HG02938 (cell line): ENCODE measurements at regions not wholly inside any gene's neighbourhood (a gene's known extent, or its start where the extent isn't known, plus 50 kb on each side); places are given as distances from the start of the nearest gene placed in this dataset.
"Not testable (repeated sequence)": the region's sequence is repeated elsewhere in the genome, so short reads cannot be mapped to it uniquely, and the experiment has no call there.

Source experiments
- ATAC-seq: cut with Tn5 transposase; IDR thresholded peaks from one replicate; pipeline ENCODE4 v1.9.1; 2021; ENCODE audit warnings: mild to moderate bottlenecking, moderate library complexity; ENCODE audit not compliant: unreplicated experiment

DNA sequence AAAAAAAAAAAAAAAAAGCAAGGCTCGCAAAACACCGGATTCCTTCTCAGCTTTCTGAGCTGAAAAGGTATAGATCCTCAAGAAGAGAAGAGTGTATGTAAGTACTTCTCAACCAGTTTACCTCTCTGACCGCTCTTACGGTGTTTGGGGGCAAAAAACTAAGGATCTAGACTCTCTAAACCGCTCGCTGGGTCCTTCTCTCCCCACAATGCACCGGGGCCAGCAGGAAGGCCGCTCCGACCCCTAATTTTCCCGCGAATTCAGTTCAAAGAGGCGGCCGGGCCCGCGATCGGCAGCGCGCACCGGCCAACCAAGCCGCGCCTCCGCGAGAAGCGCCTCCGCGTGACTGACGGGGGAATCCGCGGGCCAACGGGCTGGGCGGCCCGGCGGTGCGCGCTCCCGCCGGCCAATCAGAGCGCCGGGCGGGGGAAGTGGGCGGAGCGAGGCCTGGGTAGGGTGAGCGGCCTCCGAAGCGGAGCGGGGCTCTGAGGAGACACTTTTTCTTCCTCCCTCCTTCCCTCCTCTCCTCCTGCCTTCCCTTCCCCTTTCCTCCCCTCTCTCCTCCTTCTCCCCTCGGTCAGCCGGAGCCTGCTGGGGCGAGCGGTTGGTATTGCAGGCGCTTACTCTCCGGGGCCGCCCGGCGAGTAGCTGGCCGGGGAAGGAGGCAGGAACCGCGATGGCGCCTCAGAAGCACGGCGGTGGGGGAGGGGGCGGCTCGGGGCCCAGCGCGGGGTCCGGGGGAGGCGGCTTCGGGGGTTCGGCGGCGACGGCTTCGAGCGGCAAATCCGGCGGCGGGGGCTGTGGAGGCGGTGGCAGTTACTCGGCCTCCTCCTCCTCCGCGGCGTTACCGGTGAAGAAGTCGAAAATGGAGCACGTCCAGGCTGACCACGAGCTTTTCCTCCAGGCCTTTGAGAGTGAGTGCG lies 93.0 kb downstream of the CRLF3 start:
- ATAC-seq, result peak; percentile 78

DNA sequence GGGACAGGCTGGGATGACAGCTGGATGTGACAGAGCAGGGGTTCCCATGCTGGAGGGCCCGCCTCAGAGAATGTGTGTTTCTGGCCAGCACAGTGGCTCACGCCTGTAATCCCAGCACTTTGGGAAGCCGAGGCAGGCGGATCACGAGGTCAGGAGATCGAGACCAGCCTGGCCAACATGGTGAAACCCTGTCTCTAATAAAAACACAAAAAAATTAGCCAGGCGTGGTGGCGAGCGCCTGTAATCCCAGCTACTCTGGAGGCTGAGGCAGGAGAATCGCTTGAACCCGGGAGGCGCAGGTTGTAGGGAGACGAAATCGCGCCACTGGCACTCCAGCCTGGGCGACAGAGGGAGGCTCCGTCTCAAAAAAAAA lies 93.7 kb downstream of the CRLF3 start:
- not testable (repeated sequence) for ATAC-seq

DNA sequence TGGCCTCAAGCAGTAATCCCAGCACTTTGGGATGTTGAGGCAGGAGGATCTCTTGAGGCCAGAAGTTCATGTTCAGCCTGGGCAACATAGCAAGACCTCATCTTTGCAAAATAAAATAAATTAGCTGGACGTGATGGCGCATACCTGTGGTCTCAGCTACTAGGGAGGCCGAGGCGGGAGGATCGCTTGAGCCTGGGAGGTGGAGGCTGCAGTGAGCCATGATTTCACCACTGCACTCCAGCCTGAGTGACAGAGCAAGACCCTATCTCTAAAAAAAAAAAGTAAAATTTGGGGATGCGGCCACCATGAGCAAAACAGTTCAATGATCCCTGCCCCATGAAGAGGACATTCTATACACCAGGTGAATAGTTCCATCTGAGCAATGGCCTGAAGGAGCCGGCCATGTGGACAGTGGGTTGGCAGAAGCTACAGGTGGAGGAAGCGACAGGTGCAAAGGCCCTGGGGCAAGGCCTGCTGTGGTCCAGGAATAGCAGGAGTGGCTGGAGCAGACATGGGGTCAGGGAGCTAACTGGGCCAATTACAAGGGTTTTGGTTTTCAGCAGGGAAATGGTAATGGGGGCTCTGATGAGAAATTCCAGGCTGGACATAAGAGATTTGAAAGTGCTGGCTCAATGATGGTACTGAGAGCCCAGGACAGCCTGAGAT lies 94.2 kb downstream of the CRLF3 start:
- ATAC-seq, result not testable (repeated sequence)

DNA sequence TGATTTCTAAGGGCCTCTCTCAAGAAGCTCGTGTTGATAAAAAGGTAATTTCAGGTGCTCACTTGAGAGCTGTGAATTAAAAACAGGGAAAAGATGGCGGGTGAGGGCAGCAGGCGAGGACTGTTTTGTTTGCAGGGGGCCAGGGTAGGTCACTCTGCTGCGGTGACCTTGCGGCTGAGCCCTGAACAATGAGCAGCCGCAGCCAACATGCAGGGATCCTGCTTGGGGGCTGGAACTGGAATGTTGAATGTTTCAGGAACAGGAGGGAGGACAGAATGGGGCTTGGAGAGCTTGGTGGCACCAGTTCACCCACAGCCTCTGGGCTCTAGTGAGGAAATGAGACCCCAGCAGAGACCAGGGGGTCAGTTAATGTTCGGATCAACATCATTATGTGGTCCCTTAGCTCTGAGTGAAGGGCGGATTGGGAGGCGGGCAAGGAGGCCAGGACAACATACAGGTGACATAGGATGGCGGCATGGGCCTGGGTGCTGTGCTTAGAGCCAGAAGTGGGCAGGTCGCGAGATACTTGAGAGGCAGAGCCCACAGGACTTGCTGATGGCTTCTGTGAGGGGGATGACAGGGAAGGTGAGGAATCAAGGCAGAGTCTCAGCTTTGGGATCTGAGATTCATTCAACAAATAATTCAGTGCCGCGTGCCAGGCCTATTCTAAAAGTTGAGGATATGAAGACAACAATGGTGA lies 94.9 kb downstream of the CRLF3 start:
- not testable (repeated sequence) for ATAC-seq

DNA sequence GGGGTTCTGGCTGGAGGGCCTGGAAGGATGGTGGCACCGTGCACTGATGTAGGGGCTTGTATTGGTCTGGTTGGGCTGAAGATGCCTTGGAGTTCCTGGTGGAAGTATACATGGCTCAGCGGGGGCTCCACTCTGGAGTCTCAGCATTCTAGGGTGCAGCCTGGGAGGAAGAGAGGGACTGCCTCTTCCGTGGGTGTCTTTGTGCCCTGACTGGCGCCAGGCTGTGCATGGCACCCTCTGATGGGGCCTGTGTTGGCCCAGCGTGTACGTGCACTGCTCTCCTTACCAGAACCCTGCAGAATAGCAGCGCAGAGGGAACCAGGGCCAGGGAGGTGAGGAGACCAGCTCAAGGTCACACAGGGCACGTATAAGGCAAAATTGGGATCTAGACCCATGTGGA lies 97.0 kb downstream of the CRLF3 start:
- not testable (repeated sequence) for ATAC-seq

DNA sequence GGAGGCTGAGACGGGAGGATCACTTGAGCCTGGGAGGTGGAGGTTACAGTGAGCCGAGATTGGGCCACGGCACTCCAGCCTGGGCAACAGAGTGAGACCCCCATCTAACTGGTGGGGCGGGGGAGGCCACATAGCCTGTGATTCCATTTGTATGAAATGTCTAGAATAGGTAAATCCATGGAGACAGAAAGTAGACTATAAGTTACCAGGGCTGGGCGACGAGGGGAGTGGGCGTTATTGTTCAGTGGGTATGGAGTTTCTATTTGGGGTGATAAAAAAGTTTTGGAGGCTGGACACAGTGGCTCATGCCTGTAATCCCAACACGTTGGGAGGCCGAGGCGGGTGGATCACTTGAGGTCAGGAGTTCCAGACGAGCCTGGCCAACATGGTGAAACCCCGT lies 97.8 kb downstream of the CRLF3 start:
- not testable (repeated sequence) for ATAC-seq

DNA sequence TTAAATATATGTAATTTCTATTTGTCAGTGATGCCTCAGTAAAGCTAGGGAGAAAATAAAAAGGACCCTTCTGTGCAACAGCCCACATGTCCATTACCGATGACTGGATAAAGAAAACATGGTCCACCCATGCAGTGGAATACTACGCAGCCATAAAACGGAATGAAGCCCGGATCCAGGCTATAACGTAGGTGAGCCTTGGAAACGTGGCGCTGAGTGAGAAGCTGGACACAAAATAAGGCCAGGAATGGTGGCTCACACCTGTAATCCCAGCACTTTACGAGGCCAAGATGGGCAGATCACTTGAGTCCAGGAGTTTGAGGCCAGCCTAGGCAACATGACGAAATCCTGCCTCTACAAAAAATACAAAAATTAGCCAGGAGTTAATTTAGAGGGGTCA lies 98.2 kb downstream of the CRLF3 start:
- not testable (repeated sequence) for ATAC-seq

DNA sequence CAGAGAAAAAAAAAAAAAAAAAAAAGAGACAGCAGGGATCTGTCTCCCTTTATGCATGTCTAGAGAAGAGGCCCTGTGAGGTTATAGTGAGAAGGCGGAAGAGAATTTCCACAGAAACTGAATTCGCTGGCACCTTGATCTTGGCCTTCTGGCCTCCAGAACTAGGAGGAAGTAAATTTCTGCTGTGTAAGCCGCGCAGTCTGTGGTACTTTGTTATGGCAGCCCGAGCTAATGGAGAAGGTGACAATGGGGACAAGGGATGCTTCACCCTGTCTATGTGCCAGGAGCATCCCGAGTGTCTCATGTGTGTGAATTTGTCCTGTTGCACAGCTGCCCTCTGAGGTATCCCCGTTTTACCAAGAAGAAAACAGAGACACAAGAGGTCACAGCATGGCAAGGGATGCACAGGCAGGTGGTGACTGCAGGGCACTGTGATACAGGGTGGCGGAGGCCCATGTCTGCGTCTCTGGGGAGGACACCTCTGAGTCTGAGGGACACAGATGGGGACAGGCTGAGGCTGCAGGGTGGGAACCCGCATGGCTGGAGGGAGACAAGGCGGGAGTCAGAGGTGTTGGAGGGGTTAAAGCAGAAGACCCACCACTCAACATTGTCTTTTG lies 100.3 kb downstream of the CRLF3 start:
- not testable (repeated sequence) for ATAC-seq

DNA sequence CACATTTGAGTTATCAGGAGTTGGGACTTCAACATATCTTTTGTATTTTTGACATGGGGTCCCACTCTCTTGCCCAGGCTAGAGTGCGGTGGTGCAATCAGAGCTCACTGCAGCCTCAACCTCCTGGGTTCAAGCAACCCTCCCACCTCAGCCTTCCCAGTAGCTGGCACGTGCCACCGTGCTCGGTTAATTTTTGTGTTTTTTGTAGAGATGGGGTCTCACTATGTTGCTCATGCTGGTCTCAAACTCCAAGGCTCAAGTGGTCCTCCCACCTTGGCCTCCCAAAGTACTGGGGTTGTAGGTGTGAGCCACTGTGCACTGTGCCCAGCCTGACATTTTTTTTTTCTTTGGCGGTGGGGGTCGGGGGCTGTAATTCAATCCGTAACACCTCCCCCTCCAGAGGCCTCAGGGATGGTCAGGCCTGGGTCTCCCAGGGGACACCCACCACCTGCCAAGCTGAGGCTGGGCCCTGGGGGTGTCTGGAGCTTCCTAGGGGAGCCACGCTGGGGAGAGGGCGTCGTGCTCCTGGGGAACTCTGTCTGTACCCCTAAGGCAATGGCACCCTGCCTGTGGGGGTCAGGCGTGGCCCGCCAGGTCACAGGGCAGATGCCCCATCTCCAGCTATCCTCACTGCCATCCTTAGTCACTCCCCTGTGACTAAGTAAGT lies 102.2 kb downstream of the CRLF3 start:
- ATAC-seq, result not testable (repeated sequence)

DNA sequence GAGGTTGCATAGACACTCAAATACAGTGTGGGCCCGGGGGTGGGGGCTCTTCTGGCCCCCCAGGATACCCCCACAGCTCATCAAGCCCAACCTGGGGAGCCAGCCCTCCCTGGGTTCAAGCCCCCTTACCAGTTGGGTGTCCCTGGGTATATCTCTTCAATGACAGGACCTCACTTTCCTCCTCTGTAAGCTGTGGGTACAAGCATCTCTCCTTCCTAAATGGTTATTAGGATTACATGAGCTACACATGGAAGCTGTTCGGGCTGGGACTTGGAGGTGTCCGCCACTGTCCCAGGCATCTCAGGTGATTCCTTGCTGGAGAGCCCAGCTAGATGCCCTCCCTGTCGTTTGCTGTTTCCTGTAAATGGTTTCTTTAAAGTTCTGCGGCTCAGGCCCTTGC lies 103.5 kb downstream of the CRLF3 start:
- not testable (repeated sequence) for ATAC-seq

DNA sequence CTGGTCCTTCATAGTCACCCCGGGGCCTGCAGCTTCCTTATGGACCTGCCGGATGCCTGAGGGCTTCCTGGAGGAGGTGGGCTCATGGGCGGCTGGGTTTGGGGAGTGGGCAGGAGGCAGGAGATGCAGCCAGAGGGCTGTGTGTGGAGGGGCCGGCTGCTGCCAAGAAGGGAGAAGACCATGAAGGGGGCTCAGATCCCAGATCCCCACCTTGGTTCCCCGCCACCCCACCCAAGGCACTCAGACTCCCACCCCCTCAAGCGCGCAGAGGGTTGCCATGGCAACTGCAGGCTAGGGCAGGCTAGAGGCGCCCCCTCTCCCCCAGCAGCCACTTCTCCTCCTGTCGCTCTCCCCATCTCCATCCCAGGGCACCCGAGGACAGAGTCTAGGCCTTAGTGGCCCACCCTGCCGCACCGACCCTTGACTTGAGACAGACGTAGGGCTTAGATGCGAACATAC lies 104.5 kb downstream of the CRLF3 start:
- ATAC-seq, result no peak

DNA sequence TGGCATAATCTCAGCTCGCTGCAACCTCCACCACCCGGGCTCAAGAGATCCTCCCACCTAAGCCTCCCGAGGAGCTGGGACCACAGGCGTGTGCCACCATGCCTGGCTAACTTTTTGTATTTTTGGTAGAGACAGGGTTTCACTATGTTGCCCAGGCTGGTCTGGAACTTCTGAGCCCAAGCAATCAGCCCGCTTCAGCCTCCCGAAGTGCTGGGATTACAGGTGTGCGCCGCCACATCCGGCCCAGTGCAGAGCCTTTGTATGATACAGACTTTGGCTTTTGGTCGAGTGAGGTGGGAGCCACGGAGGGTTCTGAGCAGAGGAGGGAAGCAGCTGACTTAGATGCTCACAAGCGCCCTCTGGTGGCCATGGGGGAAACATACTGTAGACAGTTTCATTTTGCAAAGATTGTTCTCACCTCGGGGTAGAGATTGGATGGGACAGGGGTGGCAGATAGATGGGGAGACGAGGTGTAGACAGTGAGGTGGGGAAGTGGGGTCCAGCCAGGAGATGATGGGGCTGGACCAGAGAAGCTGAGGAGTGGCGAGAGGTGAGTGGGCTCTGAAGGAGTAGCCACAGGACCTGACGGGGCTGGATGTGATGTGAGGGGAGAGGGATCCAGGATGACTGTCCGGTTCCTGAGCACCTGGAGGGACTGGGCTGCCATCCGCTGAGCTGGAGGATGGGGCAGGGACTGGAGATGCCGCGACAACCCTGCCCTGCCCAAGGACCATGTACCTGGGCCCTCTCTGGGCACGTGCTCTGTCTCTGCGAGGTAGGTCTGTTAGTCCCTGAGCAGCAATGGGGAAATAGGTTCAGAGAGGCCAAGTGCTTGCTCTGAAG lies 105.1 kb downstream of the CRLF3 start:
- ATAC-seq, result not testable (repeated sequence)

DNA sequence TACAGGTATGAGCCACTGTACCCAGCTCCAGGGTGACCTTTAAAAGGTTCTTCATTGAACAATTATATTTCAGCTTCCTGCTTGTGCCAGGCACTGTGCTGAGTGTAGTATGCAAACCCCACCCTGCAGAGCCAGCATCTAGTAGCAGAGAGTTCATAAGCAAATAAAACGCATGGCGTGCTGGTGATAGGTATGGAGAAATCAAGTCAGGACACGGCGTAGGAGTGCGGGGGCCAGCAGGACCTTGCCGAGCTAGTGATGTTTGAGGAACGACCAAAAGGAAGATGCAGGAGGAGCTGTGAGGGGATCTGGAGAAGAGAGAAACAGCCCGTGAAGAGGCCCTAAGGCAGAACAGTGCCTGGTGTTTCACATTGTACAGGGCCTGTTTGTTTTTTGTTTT lies 105.8 kb downstream of the CRLF3 start:
- ATAC-seq, result not testable (repeated sequence)

DNA sequence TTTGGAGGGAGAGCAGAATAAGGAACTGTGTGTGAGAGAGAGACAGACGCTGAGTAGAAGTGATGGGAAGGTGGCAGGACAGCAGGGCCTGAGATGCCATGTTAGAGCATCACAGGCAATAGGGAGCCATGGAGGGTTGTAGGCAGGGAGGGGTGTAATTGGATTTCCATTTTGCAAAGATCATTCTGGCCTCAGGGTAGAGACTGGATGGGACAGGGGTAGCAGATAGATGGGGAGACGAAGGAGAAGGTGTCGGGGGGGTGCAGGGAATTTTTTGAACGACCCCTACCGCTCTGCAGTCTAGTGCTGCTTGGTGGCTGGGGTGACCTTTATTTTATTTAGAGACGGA lies 106.4 kb downstream of the CRLF3 start:
- not testable (repeated sequence) for ATAC-seq

DNA sequence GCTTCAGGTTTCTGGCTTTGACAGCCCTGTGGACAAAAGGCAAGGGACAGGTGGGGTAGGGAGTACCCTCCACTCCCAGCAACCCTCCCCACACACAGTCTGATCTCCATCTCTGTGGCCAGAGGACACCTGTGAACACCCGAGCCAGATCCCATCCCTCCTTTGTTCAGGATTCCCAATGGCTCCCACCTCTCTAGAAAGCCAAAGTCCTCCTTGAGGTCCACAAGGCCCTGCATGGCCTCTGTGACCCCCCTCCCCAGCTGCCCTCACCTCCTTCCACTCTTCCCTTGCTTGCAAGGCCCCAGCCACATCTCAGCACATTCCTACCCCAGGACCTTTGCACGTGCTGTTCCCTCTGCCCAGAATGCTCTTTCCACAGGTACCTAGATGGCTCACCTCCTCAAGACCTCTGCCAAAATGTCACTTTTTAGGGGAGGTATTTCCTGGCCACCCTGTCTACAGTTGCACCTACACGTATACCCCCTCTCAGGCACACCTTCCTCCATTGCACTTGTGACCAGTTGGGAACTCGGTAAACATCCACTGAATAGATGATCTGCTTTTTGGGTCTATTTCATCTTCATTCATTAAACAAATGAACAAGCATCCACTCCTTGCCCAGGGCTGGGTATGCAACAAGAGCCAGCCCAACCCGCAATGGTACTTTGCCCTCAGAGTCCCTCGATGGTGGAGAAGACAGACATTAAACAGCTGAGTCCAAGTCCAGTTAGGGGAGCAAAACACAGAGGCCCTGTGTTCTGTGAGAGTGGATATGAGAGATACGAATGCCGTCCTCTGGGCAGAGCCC lies 107.0 kb downstream of the CRLF3 start:
- no peak for ATAC-seq

DNA sequence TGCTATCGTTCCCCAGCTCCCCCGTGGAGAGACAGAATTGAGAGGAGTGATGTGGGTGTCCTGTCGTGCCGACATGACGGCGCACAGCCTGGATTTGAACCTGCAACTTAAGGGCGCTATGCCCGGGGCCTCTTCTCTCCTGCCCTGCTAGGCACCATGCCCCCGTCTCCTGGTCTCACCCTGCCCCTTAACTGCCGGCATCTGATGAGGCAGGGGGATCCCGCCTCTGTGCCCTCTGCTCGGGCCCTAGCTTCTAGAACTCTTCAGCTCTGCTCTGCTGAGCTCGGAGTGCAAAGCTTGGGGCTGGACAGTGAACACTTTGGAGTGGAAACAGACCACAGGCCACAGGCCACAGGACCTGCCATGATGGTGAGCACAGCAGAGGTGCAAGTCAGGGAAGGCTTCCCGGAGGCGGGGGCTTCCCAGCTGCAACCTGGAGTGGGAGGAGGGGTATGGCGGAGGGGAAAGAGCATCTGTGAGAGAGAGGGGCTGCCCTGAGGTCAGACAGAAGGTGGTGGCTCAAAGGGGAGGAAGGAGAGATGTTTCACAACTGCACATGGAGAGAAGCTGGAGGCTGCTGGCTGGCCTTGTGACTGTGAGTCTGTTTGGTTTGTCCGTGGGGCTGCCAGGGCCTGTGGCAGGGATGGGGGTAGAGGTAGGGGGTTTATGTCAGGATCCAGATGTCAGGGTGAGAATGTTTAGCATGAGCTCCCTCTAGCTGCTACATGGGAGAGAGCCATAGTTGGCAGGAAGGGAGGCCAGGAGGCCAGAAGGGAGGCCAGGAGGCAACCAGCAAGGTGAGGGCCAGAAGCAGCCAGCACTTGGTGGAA lies 107.8 kb downstream of the CRLF3 start:
- no peak for ATAC-seq

DNA sequence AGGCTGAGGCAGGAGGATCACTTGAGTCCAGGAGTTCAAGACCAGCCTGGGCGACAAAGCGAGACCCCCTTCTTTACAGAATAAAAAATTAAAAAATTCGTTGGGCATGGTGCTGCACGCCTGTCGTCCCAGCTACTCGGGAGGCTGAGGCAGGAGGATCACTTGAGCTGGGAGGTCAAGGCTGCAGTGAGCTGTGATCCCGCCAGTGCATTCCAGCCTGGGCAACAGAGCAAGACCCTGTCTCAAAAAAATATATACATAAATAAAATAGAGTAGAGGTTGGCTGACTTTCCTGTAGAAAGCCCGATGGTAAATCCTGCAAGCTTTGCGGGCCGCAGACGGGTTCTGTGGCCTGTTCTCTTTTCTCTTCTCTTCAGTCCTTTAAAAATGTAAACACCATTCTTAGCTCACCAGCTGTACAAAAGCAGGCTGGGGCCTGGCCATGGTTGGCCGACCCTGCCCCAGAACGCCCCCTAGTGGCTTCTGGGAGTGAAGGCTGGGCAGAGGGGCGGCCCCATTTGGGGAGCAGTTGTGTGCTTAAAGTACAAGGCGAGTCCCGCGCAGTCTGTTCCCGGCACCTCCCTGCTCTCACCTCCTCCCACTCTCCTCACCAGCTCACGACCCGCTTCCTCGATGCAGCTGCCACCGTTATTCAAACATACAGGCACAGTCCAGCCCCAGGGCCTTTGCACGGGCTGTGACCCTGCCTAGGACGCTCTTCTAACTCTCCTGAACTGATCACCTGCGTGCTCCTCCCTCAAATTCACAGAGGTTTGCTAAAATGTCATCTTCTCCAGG lies 109.5 kb downstream of the CRLF3 start:
- not testable (repeated sequence) for ATAC-seq
